MCF 10A (cell line): ENCODE measurements at regions not wholly inside any gene's neighbourhood (a gene's known extent, or its start where the extent isn't known, plus 50 kb on each side); places are given as distances from the start of the nearest gene placed in this dataset.
"Not testable (repeated sequence)": the region's sequence is repeated elsewhere in the genome, so short reads cannot be mapped to it uniquely, and the experiment has no call there.

Experiments
- BruUV-seq: library from RNA; stranded (reverse); fragments of 400-500 nt; replicated peaks from 2 replicates; lab custom pipeline; 2021; lab: Mats Ljungman, UMichigan
- CTCF ChIA-PET: fragments of 300-600 bp; sonication (Branson Sonifier 250); formaldehyde crosslinking; extraction: SDS; loops from one replicate; lab custom pipeline; 2021; ENCODE audit warnings: antibody characterized with exemption, inconsistent platforms; lab: Yijun Ruan, JAX
- POLR2A ChIA-PET: fragments of 300-600, 350-650 bp; sonication (Branson Sonifier 250); formaldehyde crosslinking; extraction: SDS; loops from one replicate; lab custom pipeline; 2020; ENCODE audit warnings: antibody characterized with exemption, inconsistent platforms; lab: Yijun Ruan, JAX
- DNase-seq: peaks from one replicate; pipeline ENCODE4 v3.0.0-alpha.2; 2018; ENCODE audit not compliant: unreplicated experiment
- H3K27ac Mint-ChIP-seq: one replicate; pipeline ENCODE4 v1.8.0; 2022; ENCODE audit warnings: mild to moderate bottlenecking, low read depth, mixed read lengths; ENCODE audit not compliant: unreplicated experiment
- H3K27me3 Mint-ChIP-seq: one replicate; pipeline ENCODE4 v1.8.0; 2022; ENCODE audit warnings: mixed read lengths; ENCODE audit not compliant: insufficient read depth, unreplicated experiment
- H3K36me3 Mint-ChIP-seq: one replicate; pipeline ENCODE4 v1.8.0; 2022; ENCODE audit warnings: mild to moderate bottlenecking, moderate library complexity, mixed read lengths; ENCODE audit not compliant: insufficient read depth, unreplicated experiment
- H3K4me1 Mint-ChIP-seq: one replicate; pipeline ENCODE4 v1.8.0; 2022; ENCODE audit warnings: mixed read lengths; ENCODE audit not compliant: insufficient read depth, unreplicated experiment
- H3K4me3 Mint-ChIP-seq: one replicate; pipeline ENCODE4 v1.8.0; 2022; ENCODE audit warnings: mild to moderate bottlenecking, moderate library complexity, mixed read lengths; ENCODE audit not compliant: unreplicated experiment
- H3K9me3 Mint-ChIP-seq: one replicate; pipeline ENCODE4 v1.8.0; 2022; ENCODE audit warnings: mixed read lengths; ENCODE audit not compliant: unreplicated experiment
- intact Hi-C: fragments of 100-400 bp; cut with micrococcal nuclease; formaldehyde crosslinking; loops from 2 replicates; pipeline ENCODE4 v1.14.1; 2022
- TF ChIP-seq, protein P1 (sequence below): fragments of 200-600 bp; IDR thresholded peaks from one replicate; pipeline ENCODE4 v1.8.0; 2022; ENCODE audit warnings: antibody characterized with exemption, mild to moderate bottlenecking; ENCODE audit not compliant: unreplicated experiment

DNA sequence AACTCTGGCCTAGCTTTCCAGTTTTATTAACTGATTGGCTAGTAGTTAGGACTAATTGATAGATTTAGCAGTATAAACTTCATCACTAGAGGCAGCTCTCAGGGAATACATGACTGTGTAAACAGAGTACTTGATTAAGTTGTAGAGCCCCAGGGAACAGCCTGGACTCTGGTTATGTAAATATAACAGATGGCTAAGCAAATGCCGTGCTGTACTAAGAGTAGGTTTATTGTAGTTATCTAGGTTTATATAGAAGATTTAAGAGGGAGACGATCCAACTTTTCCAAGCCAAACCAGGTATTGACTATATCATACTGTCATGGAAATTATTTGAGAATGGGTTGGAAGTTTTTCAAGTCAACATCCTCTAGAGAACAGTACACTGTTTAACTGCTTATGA lies 463.4 kb upstream of the GRID2 start:
- TF ChIP-seq, protein P1, sequence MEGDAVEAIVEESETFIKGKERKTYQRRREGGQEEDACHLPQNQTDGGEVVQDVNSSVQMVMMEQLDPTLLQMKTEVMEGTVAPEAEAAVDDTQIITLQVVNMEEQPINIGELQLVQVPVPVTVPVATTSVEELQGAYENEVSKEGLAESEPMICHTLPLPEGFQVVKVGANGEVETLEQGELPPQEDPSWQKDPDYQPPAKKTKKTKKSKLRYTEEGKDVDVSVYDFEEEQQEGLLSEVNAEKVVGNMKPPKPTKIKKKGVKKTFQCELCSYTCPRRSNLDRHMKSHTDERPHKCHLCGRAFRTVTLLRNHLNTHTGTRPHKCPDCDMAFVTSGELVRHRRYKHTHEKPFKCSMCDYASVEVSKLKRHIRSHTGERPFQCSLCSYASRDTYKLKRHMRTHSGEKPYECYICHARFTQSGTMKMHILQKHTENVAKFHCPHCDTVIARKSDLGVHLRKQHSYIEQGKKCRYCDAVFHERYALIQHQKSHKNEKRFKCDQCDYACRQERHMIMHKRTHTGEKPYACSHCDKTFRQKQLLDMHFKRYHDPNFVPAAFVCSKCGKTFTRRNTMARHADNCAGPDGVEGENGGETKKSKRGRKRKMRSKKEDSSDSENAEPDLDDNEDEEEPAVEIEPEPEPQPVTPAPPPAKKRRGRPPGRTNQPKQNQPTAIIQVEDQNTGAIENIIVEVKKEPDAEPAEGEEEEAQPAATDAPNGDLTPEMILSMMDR = no peak
- peaks cover 6% of the 10 kb centered on the region for H3K4me1 Mint-ChIP-seq
- no peak overlapping the region for H3K4me3 Mint-ChIP-seq
- ChIA-PET POLR2A (no interaction called here), CTCF (no interaction called here)
- H3K27ac Mint-ChIP-seq = no peak overlapping the region
- H3K27me3 Mint-ChIP-seq = no peaks in the 10 kb centered on the region
- DNase-seq = no peak
- no TSS peak for BruUV-seq
- intact Hi-C loops = no loop called here
- no peaks in the 10 kb centered on the region for H3K9me3 Mint-ChIP-seq
- no peaks in the 10 kb centered on the region for H3K36me3 Mint-ChIP-seq

DNA sequence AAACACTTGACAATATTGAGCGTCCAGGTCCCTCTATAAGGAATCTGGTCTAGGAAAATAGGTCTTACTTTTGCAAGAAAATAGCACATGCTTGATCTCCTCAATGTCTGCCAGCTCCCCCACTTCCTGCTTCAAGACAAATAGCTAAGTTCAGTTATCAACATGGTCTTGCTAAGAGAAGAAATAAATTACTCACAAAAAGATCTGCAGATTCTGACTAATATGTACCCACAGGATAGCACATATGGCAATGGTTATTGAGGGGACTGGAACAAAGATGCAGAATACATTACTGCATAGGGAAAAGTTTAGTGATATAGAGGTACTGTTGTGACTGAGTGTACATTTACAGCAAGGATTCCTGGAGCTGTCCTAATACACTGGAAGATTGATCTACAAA lies 457.5 kb upstream of the GRID2 start:
- POLR2A ChIA-PET = no interaction called here
- Mint-ChIP-seq H3K36me3 (no peaks in the 10 kb centered on the region), H3K4me1 (no peaks in the 10 kb centered on the region), H3K4me3 (no peak overlapping the region), H3K27ac (no peak overlapping the region), H3K9me3 (peaks cover 5% of the 10 kb centered on the region), H3K27me3 (no peaks in the 10 kb centered on the region)
- DNase-seq = no peak
- CTCF ChIA-PET = no interaction called here
- no TSS peak for BruUV-seq
- intact Hi-C loops = no loop called here
- TF ChIP-seq, protein P1 = no peak

DNA sequence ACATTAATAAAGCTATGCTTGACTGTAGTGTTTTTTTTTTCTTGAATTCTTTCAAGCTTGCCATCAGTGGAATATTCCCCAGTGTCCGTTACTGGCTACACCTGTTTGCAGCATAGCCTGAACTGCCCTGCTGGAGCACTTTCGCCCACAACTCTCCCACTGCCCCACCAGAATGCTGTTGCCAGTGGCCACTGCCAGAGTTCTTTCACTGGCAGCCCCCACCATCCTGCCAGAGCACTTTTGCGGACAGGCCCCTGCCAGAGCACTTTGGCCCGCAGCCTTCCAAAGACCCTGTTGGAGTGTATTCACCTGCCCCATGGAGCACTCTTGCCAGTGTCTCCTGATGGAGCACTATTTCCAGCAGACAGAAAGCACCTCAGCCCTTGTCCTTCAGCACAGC lies 452.3 kb upstream of the GRID2 start:
- Mint-ChIP-seq H3K9me3 (peaks cover 5% of the 10 kb centered on the region), H3K36me3 (no peaks in the 10 kb centered on the region), H3K27me3 (no peaks in the 10 kb centered on the region), H3K27ac (no peak overlapping the region), H3K4me3 (no peak overlapping the region), H3K4me1 (no peaks in the 10 kb centered on the region)
- CTCF ChIA-PET = no interaction called here
- no peak for DNase-seq
- TF ChIP-seq, protein P1 = no peak
- intact Hi-C loops = no loop called here
- POLR2A ChIA-PET = interaction anchor here (0.7 kb wide), 1 partner anchor 1332 kb away, joined by 3 read pairs; no protein-coding TSS in a partner anchor
- BruUV-seq = no TSS peak

DNA sequence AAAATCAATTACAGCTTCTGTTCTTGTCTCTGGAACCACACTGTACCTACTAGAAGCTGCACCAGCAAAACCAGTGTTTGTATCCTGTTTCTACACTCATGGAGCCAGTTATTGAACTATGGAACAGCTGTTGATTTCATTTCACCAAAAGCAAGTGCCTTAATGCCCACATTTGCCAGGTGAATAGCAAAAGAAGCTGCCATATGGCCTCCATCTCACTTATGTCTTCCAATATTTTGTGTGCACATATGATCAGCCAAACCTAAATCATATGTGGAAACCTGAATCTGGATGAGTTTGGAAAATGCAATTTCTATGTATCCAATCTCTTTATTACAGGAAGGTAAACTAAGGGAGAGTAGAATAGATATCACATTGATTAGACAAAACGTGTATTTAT lies 415.8 kb upstream of the GRID2 start:
- TF ChIP-seq, protein P1 = no peak
- Mint-ChIP-seq H3K4me3 (no peak overlapping the region), H3K27me3 (no peaks in the 10 kb centered on the region), H3K27ac (no peak overlapping the region), H3K36me3 (no peaks in the 10 kb centered on the region), H3K4me1 (no peaks in the 10 kb centered on the region), H3K9me3 (no peaks in the 10 kb centered on the region)
- intact Hi-C loops = no loop called here
- no peak for DNase-seq
- ChIA-PET CTCF (no interaction called here), POLR2A (no interaction called here)
- no TSS peak for BruUV-seq

DNA sequence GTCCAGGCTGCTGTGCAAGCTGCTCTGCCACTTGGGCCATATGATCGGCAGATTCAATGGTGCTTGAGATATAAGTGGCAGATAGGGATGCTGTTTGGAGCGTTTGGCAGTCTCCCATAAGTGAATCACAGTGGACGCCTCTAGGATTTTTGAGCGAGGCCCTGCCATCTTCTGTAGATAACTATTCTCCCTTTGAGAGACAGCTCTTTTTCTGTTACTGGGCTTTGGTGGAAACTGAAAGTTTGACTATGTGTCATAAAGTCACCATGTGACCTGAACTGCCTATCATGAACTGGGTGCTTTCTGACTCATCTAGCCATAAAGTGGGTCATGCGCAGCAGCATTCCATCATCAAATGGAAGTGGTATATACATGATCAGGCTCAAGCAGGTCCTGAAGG lies 412.5 kb upstream of the GRID2 start:
- intact Hi-C loops, DNase-seq, CTCF ChIA-PET, H3K36me3 Mint-ChIP-seq, H3K27me3 Mint-ChIP-seq, H3K4me3 Mint-ChIP-seq, H3K4me1 Mint-ChIP-seq, H3K27ac Mint-ChIP-seq, BruUV-seq, POLR2A ChIA-PET, H3K9me3 Mint-ChIP-seq: not testable (repeated sequence)
